Duodenal mucosa (tissue), 2 donors: ENCODE measurements at regions not wholly inside any gene's neighbourhood (a gene's known extent, or its start where the extent isn't known, plus 50 kb on each side); places are given as distances from the start of the nearest gene placed in this dataset.

ENCODE experiments used
- H3K27ac ChIP-seq: one replicate; pipeline ENCODE4 v1.7.0; 2013; ENCODE audit warnings: low read depth, low read length
- H3K27me3 ChIP-seq, 2 donors: one replicate each; pipeline ENCODE4 v1.7.0; 2013; ENCODE audit warnings: low read length in 2 of 2, control low read depth in 1 of 2; ENCODE audit not compliant: insufficient read depth in 2 of 2, control insufficient read depth in 1 of 2
- H3K36me3 ChIP-seq, 2 donors: one replicate each; pipeline ENCODE4 v1.7.0; 2013; ENCODE audit warnings: low read length in 2 of 2, control low read depth in 1 of 2; ENCODE audit not compliant: insufficient read depth in 2 of 2, control insufficient read depth in 1 of 2
- H3K4me1 ChIP-seq, 2 donors: one replicate each; pipeline ENCODE4 v1.7.0; 2013; ENCODE audit warnings: low read length in 2 of 2, control low read depth in 1 of 2; ENCODE audit not compliant: insufficient read depth in 2 of 2, control insufficient read depth in 1 of 2
- H3K4me3 ChIP-seq, 2 donors: one replicate each; pipeline ENCODE4 v1.7.0; 2013; ENCODE audit warnings: low read length in 2 of 2, low read depth in 1 of 2
- H3K9ac ChIP-seq, 2 donors: one replicate each; pipeline ENCODE4 v1.7.0; 2013; ENCODE audit warnings: low read length in 2 of 2, low read depth in 1 of 2
- H3K9me3 ChIP-seq, 2 donors: one replicate each; pipeline ENCODE4 v1.7.0; 2013; ENCODE audit warnings: low read length in 2 of 2, control low read depth in 1 of 2; ENCODE audit not compliant: control insufficient read depth in 1 of 2

DNA sequence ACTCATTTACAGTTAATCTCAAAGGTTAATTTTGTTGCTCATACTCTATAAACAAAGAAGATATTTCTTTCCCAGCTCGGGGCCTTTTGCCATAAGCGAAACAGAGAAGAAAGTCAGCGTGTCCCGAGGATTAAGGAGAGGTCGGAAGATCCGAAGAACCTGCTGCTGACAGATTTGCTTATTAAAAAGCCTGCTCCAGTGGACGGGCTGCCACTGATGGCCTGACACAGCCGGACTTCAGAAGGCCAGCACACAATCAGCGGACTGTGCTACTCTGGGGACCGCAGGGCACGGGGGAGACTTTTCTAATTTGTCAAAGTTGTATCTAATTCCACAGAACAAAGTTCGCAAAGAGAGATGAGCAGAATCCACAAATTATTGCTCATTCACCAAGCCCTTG is 315.4 kb downstream of the ETAA1 start:
- H3K36me3 ChIP-seq: no peaks in the 10 kb centered on the region
- H3K9ac ChIP-seq: no peak overlapping the region
- H3K4me3 ChIP-seq: no peak overlapping the region
- H3K27me3 ChIP-seq: no peaks in the 10 kb centered on the region
- no peaks in the 10 kb centered on the region for H3K9me3 ChIP-seq
- no peak overlapping the region for H3K27ac ChIP-seq
- H3K4me1 ChIP-seq: no peaks in the 10 kb centered on the region

- no peaks in the 10 kb centered on the region for H3K9me3 ChIP-seq
- no peaks in the 10 kb centered on the region for H3K36me3 ChIP-seq
- no peak overlapping the region for H3K4me3 ChIP-seq
- H3K4me1 ChIP-seq: no peaks in the 10 kb centered on the region
- H3K27ac ChIP-seq: no peak overlapping the region
- H3K27me3 ChIP-seq: no peaks in the 10 kb centered on the region
- H3K9ac ChIP-seq: no peak overlapping the region
Observed at GRCh38 chr2:67713376-67713775, 316.2 kb downstream of the ETAA1 start.

DNA sequence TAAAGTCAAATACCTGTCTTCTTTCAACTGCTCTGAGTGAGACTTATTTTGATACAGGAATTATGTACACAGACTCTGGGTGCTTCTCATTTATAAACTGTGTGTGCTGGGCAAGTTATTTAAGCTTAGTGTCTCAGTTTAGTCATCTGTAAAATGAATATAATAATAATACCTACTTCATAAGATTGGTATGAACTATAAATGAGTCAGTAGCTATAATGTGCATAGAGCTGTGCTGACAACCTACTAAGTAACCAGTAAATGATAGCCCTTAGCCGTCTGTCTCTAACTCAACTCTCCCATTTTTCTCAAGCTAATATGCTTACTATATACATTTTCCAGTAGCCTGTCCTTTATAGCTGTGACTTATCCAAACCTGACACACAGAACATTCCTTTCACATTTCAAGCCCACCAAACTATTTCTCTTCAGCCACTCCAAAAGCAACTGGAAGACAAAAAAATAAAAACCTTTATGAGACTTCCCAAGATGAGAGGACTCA is 319.8 kb downstream of the ETAA1 start:
- Histone ChIP-seq H3K27ac (no peak overlapping the region), H3K9me3 (no peaks in the 10 kb centered on the region), H3K9ac (no peak overlapping the region), H3K36me3 (no peaks in the 10 kb centered on the region), H3K4me3 (no peak overlapping the region), H3K4me1 (no peaks in the 10 kb centered on the region), H3K27me3 (no peaks in the 10 kb centered on the region)

DNA sequence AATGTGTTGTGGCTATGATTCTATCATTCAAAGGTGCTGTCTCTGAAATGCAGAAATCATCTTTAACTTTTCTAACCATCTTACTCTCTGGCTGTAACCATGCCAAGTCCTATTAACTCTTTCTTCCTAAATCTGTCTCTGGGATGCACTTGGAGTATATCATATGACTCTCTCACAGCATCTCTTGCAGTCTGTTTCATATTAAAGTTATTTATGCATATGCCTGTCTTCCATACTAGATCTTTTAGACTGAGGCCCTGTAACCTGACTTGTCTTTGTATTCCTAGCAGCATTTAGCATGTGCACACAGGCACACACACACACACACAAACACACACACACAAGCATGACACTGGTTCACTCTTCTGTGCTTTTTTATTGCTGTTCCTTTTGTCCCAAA is 320.6 kb downstream of the ETAA1 start:
- Histone ChIP-seq H3K27me3 (no peaks in the 10 kb centered on the region), H3K4me1 (no peaks in the 10 kb centered on the region), H3K9me3 (no peaks in the 10 kb centered on the region), H3K27ac (no peak overlapping the region), H3K9ac (no peak overlapping the region), H3K4me3 (no peak overlapping the region), H3K36me3 (no peaks in the 10 kb centered on the region)

DNA sequence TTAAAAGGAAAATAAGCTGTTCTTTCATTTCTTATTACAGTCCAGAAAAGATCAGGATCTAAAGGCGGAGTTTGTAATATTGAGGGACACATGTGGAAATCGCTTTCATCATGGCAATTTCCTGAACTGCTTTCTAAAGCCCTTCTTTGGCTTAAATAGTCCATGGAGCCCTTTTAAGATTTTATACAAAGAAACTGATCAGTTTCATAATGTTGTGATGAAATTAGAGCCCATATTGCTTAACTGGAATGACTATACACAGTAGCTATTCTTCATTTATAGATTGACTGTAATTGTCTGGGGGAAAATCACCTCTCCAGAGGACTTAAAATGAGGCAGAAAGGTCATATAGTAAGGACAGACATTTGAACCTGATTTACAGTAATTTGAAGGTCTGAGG is 322.2 kb downstream of the ETAA1 start:
- Histone ChIP-seq H3K9me3 (no peaks in the 10 kb centered on the region), H3K9ac (no peak overlapping the region)

GRCh38 chr2:67721516-67721915 is 324.4 kb downstream of the ETAA1 start:
- Histone ChIP-seq H3K9ac (no peak overlapping the region), H3K4me1 (no peaks in the 10 kb centered on the region), H3K9me3 (no peaks in the 10 kb centered on the region), H3K4me3 (no peak overlapping the region), H3K27ac (no peak overlapping the region), H3K36me3 (no peaks in the 10 kb centered on the region), H3K27me3 (no peaks in the 10 kb centered on the region)

More for the DNA sequence above, 322.2 kb downstream of the ETAA1 start:
- Histone ChIP-seq H3K27me3 (no peaks in the 10 kb centered on the region), H3K36me3 (no peaks in the 10 kb centered on the region), H3K4me3 (no peak overlapping the region), H3K27ac (no peak overlapping the region), H3K4me1 (no peaks in the 10 kb centered on the region)

DNA sequence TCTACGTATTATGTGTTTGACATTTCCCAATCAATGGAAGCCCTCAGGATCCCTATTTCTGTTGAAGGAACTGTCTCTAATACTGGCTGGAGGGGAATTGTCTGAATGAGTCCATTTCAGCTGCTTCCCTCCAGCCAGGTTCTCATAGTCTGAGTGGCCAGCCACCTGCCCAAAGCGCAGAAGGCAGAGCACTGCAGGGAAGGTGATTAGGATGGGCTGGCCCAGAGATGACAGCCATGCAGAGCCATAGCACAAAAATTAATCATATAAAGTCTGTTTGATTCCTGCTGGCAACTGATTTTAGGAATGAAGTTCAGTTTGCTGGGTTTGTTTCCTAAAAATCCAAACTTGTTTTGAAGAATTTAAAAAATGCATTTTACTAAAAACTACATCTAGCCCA is 327.1 kb downstream of the ETAA1 start:
- Histone ChIP-seq H3K27ac (no peak overlapping the region), H3K27me3 (no peaks in the 10 kb centered on the region), H3K9ac (no peak overlapping the region), H3K36me3 (no peaks in the 10 kb centered on the region), H3K4me3 (no peak overlapping the region), H3K9me3 (no peaks in the 10 kb centered on the region), H3K4me1 (no peaks in the 10 kb centered on the region)

- Histone ChIP-seq H3K27me3 (no peaks in the 10 kb centered on the region), H3K4me3 (no peak overlapping the region), H3K9me3 (no peaks in the 10 kb centered on the region), H3K9ac (no peak overlapping the region), H3K36me3 (no peaks in the 10 kb centered on the region), H3K4me1 (no peaks in the 10 kb centered on the region), H3K27ac (no peak overlapping the region)
Observed at GRCh38 chr2:67725731-67726130, 328.6 kb downstream of the ETAA1 start.

- Histone ChIP-seq H3K4me1 (no peaks in the 10 kb centered on the region), H3K27me3 (no peaks in the 10 kb centered on the region), H3K9ac (no peak overlapping the region), H3K4me3 (no peak overlapping the region), H3K36me3 (no peaks in the 10 kb centered on the region), H3K9me3 (no peaks in the 10 kb centered on the region), H3K27ac (no peak overlapping the region)
Observed at GRCh38 chr2:67726416-67726815, 329.3 kb downstream of the ETAA1 start.

GRCh38 chr2:67727131-67727530 is 330.0 kb downstream of the ETAA1 start:
- Histone ChIP-seq H3K4me3 (no peak overlapping the region), H3K9ac (no peak overlapping the region), H3K36me3 (no peaks in the 10 kb centered on the region), H3K27me3 (no peaks in the 10 kb centered on the region), H3K27ac (no peak overlapping the region), H3K9me3 (no peaks in the 10 kb centered on the region), H3K4me1 (no peaks in the 10 kb centered on the region)

GRCh38 chr2:67727623-67728022 is 330.5 kb downstream of the ETAA1 start:
- no peak overlapping the region for H3K4me3 ChIP-seq
- no peak overlapping the region for H3K9ac ChIP-seq
- H3K4me1 ChIP-seq: no peaks in the 10 kb centered on the region
- H3K27me3 ChIP-seq: no peaks in the 10 kb centered on the region
- H3K36me3 ChIP-seq: no peaks in the 10 kb centered on the region
- H3K27ac ChIP-seq: no peak overlapping the region
- H3K9me3 ChIP-seq: no peaks in the 10 kb centered on the region
